ENCODE measurements at regions not wholly inside any gene's neighbourhood (a gene's known extent, or its start where the extent isn't known, plus 50 kb on each side); places are given as distances from the start of the nearest gene placed in this dataset.
A peak's percentile ranks its signal among the peaks of the same experiment; 100 is the strongest.
"Not testable (repeated sequence)": the region's sequence is repeated elsewhere in the genome, so short reads cannot be mapped to it uniquely, and the experiment has no call there.

GRCh38 chr2:209299478-209299877 is 124.4 kb upstream of the MAP2 start:
- DNase-seq = not testable (repeated sequence)

GRCh38 chr2:209300766-209301165 is 123.1 kb upstream of the MAP2 start:
- DNase-seq = not testable (repeated sequence)

GRCh38 chr2:209305026-209305425 is 118.8 kb upstream of the MAP2 start:
- DNase-seq = no peak

- DNase-seq = peak in 3 of 58 donors; percentile 1 to 17 (median 5)
Measured at GRCh38 chr2:209305746-209306196, 118.1 kb upstream of the MAP2 start.

- no peak for DNase-seq
Measured at GRCh38 chr2:209307161-209308001, 116.5 kb upstream of the MAP2 start.

GRCh38 chr2:209308415-209308814 is 115.4 kb upstream of the MAP2 start:
- DNase-seq = no peak

- no peak for DNase-seq
Measured at GRCh38 chr2:209311948-209312347, 111.9 kb upstream of the MAP2 start.

- DNase-seq = not testable (repeated sequence)
Measured at GRCh38 chr2:209312450-209312849, 111.4 kb upstream of the MAP2 start.

GRCh38 chr2:209314653-209315052 is 109.2 kb upstream of the MAP2 start:
- DNase-seq = no peak

GRCh38 chr2:209316141-209316540 is 107.7 kb upstream of the MAP2 start:
- DNase-seq = no peak

GRCh38 chr2:209321076-209321475 is 102.8 kb upstream of the MAP2 start:
- no peak for DNase-seq

- DNase-seq = no peak
Measured at GRCh38 chr2:209321581-209321980, 102.3 kb upstream of the MAP2 start.

- no peak for DNase-seq
Measured at GRCh38 chr2:209322041-209322440, 101.8 kb upstream of the MAP2 start.

GRCh38 chr2:209322905-209323512 is 100.8 kb upstream of the MAP2 start:
- no peak for DNase-seq

- DNase-seq = no peak
Measured at GRCh38 chr2:209323738-209324137, 100.1 kb upstream of the MAP2 start.

- DNase-seq = no peak
Measured at GRCh38 chr2:209324281-209324680, 99.6 kb upstream of the MAP2 start.

- peak in 1 of 58 donors; percentile 8 for DNase-seq
Measured at GRCh38 chr2:209331291-209331844, 92.5 kb upstream of the MAP2 start.

- peak in 50 of 58 donors; percentile 1 to 73 (median 18) for DNase-seq
Measured at GRCh38 chr2:209334188-209335017, 89.4 kb upstream of the MAP2 start.

- DNase-seq = no peak
Measured at GRCh38 chr2:209340522-209340921, 83.3 kb upstream of the MAP2 start.

- DNase-seq = no peak
Measured at GRCh38 chr2:209344349-209344748, 79.5 kb upstream of the MAP2 start.

- no peak for DNase-seq
Measured at GRCh38 chr2:209348433-209348832, 75.4 kb upstream of the MAP2 start.

- no peak for DNase-seq
Measured at GRCh38 chr2:209351636-209352035, 72.2 kb upstream of the MAP2 start.
